Stomach (tissue), 4 donors: ENCODE measurements at regions not wholly inside any gene's neighbourhood (a gene's known extent, or its start where the extent isn't known, plus 50 kb on each side); places are given as distances from the start of the nearest gene placed in this dataset.

Experiments
- POLR2A ChIP-seq, 4 donors: fragments of 450-650 bp; IDR thresholded peaks; one replicate each; pipeline ENCODE4 v1.6.1; 2016; ENCODE audit warnings: antibody characterized with exemption in 4 of 4, control low read depth in 2 of 4, mild to moderate bottlenecking in 1 of 4, moderate library complexity in 1 of 4
- TF ChIP-seq, protein P1 (sequence below), 7 experiments: fragments of 450-650 bp in 4 of 7; fragments of 200-600 bp in 3 of 7; sonication (generic) in 3 of 7; IDR thresholded peaks; one replicate each; pipeline ENCODE4 v1.5.1; 2016 to 2019; ENCODE audit warnings: antibody characterized with exemption in 7 of 7, control low read depth in 2 of 7, mild to moderate bottlenecking in 1 of 7

DNA sequence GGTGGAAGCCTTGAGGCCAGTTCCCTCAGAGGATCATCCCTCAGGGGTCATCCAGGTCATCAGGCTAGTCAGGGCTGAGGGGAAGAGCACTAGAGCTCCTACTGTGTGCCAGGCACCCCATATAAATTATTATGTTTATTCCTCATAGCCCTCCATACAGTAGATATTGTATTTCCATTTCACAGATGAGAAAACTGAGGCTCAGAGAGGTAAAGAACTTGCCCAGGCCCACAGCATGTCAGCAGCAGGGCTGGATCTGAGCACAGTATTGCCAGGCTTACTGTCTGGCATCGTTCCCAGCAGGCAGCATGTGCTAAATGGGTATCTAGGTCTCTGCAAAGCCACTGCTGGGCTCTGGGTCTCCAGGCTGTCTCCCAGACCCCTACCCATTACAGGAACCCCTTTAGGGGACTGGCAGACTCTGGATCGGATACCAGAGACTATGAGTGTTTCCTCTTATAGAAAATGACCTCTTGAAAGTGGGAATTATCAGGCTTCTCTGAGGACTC, 153.3 kb downstream of the PTPRU start:
- TF ChIP-seq, protein P1, sequence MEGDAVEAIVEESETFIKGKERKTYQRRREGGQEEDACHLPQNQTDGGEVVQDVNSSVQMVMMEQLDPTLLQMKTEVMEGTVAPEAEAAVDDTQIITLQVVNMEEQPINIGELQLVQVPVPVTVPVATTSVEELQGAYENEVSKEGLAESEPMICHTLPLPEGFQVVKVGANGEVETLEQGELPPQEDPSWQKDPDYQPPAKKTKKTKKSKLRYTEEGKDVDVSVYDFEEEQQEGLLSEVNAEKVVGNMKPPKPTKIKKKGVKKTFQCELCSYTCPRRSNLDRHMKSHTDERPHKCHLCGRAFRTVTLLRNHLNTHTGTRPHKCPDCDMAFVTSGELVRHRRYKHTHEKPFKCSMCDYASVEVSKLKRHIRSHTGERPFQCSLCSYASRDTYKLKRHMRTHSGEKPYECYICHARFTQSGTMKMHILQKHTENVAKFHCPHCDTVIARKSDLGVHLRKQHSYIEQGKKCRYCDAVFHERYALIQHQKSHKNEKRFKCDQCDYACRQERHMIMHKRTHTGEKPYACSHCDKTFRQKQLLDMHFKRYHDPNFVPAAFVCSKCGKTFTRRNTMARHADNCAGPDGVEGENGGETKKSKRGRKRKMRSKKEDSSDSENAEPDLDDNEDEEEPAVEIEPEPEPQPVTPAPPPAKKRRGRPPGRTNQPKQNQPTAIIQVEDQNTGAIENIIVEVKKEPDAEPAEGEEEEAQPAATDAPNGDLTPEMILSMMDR (IDR thresholded peaks at IDR 0.05) = no peak
- TF ChIP-seq POLR2A (IDR thresholded peaks at IDR 0.05) = no peak
